Fibroblast of lung (primary cell): ENCODE measurements at regions not wholly inside any gene's neighbourhood (a gene's known extent, or its start where the extent isn't known, plus 50 kb on each side); places are given as distances from the start of the nearest gene placed in this dataset.

Source experiments
- DNase-seq, 2 donors: peaks; one replicate each; pipeline versions ENCODE4 v3.0.0 to v3.0.0-alpha.2; 2010; ENCODE audit warnings: low read depth in 2 of 2
- H2AFZ ChIP-seq: 2 replicates; pipeline ENCODE4 v1.5.1; 2012; ENCODE audit warnings: low read length, control low read depth, inconsistent platforms
- H3K27ac ChIP-seq: 2 replicates; pipeline ENCODE4 v1.5.1; 2011; ENCODE audit warnings: low read length, control low read depth; ENCODE audit not compliant: insufficient read depth
- H3K27me3 ChIP-seq: 2 replicates; pipeline ENCODE4 v1.5.1; 2011; ENCODE audit warnings: mild to moderate bottlenecking, low read length; ENCODE audit not compliant: control insufficient read depth, insufficient read depth
- H3K36me3 ChIP-seq: 2 replicates; pipeline ENCODE4 v1.5.1; 2011; ENCODE audit warnings: low read length; ENCODE audit not compliant: control insufficient read depth, insufficient read depth
- H3K4me1 ChIP-seq: 2 replicates; pipeline ENCODE4 v1.5.1; 2011; ENCODE audit warnings: low read length; ENCODE audit not compliant: control insufficient read depth, insufficient read depth; ENCODE audit errors: extremely low read depth
- H3K4me2 ChIP-seq: 2 replicates; pipeline ENCODE4 v1.5.1; 2011; ENCODE audit warnings: low read length, control low read depth; ENCODE audit not compliant: insufficient read depth; ENCODE audit errors: extremely low read depth
- H3K4me3 ChIP-seq, 4 experiments: fragments of 200-600 bp in 1 of 4; sonication (generic) in 1 of 4; replicated peaks in 1 of 4; 2 replicates each; pipeline ENCODE4 v1.5.1; 2011 to 2016; ENCODE audit warnings: low read length in 4 of 4, low read depth in 3 of 4, mild to moderate bottlenecking in 3 of 4, control low read depth in 2 of 4, inconsistent platforms in 1 of 4, mixed read lengths in 1 of 4; ENCODE audit not compliant: insufficient read depth in 1 of 4; ENCODE audit errors: control extremely low read depth in 1 of 4
- H3K79me2 ChIP-seq: 2 replicates; pipeline ENCODE4 v1.5.1; 2012; ENCODE audit warnings: mild to moderate bottlenecking, low read length, inconsistent platforms; ENCODE audit not compliant: control insufficient read depth, insufficient read depth
- H3K9ac ChIP-seq: 2 replicates; pipeline ENCODE4 v1.5.1; 2011; ENCODE audit warnings: mild to moderate bottlenecking, low read length, control low read depth; ENCODE audit not compliant: insufficient read depth
- H3K9me3 ChIP-seq: 2 replicates; pipeline ENCODE4 v1.5.1; 2012; ENCODE audit warnings: low read depth, low read length; ENCODE audit not compliant: control insufficient read depth, insufficient read depth
- H4K20me1 ChIP-seq: 2 replicates; pipeline ENCODE4 v1.5.1; 2011; ENCODE audit warnings: low read length; ENCODE audit not compliant: control insufficient read depth, insufficient read depth; ENCODE audit errors: extremely low read depth
- CTCF ChIP-seq, 2 donors: IDR thresholded peaks in 1 of 2; conservative IDR thresholded peaks in 1 of 2; 1 replicate in 1 of 2; 2 replicates in 1 of 2; pipeline ENCODE4 v1.5.1; 2011 to 2012; ENCODE audit warnings: low read length in 2 of 2, control low read depth in 1 of 2, inconsistent platforms in 1 of 2, low read depth in 1 of 2, mild to moderate bottlenecking in 1 of 2
- EZH2 ChIP-seq: IDR thresholded peaks from 2 replicates; pipeline ENCODE4 v1.5.1; 2012; ENCODE audit warnings: low read length, control low read depth, mild to moderate bottlenecking; ENCODE audit errors: missing control alignments

DNA sequence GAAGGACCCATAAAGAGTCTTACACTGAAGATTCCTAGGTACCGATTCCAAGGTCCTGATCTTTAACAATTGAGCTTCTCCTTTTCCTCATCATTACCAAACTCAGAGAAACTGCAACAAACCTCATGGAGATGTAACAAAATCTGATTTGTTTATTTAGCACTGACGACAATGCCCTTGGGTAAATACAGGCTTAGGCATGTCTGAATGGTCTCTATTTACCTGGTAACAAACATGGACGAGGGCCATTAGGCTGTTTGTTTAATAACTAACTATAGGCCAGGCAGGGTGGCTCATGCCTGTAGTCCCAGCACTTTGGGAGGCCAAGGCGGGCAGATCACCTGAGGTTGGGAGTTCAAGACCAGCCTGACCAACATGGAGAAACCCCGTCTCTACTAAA is 333.3 kb downstream of the AGTPBP1 start:
- H3K27ac ChIP-seq = no peak overlapping the region
- DNase-seq = no peak
- TF ChIP-seq EZH2 (no peak), CTCF (conservative IDR thresholded peaks at IDR 0.05 in 1 of 2, IDR thresholded peaks at IDR 0.05 in 1 of 2; ENCODE audit: low read depth in 1 of 2, low read length in 2 of 2) (no peak)
- H3K36me3 ChIP-seq = no peaks in the 10 kb centered on the region
- no peaks in the 10 kb centered on the region for H3K9me3 ChIP-seq
- H3K9ac ChIP-seq = no peak overlapping the region
- H3K27me3 ChIP-seq = no peaks in the 10 kb centered on the region
- H2AFZ ChIP-seq = no peak overlapping the region
- H4K20me1 ChIP-seq = no peaks in the 10 kb centered on the region
- no peaks in the 10 kb centered on the region for H3K4me1 ChIP-seq
- H3K79me2 ChIP-seq = no peaks in the 10 kb centered on the region
- no peak overlapping the region for H3K4me2 ChIP-seq
- no peak overlapping the region for H3K4me3 ChIP-seq

GRCh38 chr9:85405566-85405950 is 336.2 kb downstream of the AGTPBP1 start:
- Histone ChIP-seq H3K79me2 (no peaks in the 10 kb centered on the region), H3K27me3 (no peaks in the 10 kb centered on the region), H3K4me1 (no peaks in the 10 kb centered on the region), H3K9ac (no peak overlapping the region), H2AFZ (no peak overlapping the region), H3K9me3 (no peaks in the 10 kb centered on the region), H3K36me3 (no peaks in the 10 kb centered on the region), H4K20me1 (no peaks in the 10 kb centered on the region), H3K4me2 (no peak overlapping the region), H3K4me3 (no peak overlapping the region), H3K27ac (no peak overlapping the region)
- TF ChIP-seq CTCF (conservative IDR thresholded peaks at IDR 0.05 in 1 of 2, IDR thresholded peaks at IDR 0.05 in 1 of 2; ENCODE audit: low read depth in 1 of 2, low read length in 2 of 2) (no peak), EZH2 (no peak)
- no peak for DNase-seq

DNA sequence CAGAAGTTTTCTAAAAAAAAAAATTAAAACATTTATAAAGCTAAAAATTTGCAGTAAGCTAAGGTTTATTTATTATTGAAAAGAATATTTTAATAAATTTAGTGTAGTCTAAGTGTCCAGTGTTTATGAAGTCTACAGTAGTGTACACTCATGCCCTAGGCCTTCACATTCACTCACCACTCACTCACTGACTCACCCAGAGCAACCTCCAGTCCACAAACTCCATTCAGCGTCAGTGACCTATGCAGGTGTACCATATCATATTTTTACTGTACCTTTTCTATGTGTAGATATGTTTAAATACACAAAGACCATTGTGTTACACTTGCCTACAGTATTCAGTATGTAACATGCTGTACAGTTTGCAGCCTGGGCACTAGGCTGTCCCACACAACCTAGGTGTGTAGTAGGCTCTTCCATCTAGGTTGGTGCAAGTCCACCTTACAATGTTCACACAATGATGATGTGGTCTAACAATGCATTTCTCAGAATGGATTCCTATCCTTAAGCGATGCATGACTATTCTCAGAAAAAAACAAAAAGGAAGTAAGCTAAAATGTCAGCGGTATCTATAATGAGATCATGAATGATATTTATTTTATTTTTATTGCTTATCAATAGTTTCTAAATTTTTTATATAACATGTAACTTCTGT is 336.7 kb downstream of the AGTPBP1 start:
- DNase-seq = peak in 1 of 2 donors; percentile 18
- Histone ChIP-seq H4K20me1 (no peaks in the 10 kb centered on the region), H3K27ac (no peak overlapping the region), H3K9me3 (no peaks in the 10 kb centered on the region), H3K4me3 (no peak overlapping the region), H3K36me3 (no peaks in the 10 kb centered on the region), H2AFZ (no peak overlapping the region), H3K4me1 (no peaks in the 10 kb centered on the region), H3K27me3 (no peaks in the 10 kb centered on the region), H3K4me2 (no peak overlapping the region), H3K9ac (no peak overlapping the region), H3K79me2 (no peaks in the 10 kb centered on the region)
- TF ChIP-seq EZH2 = no peak
- no peak for TF ChIP-seq CTCF (conservative IDR thresholded peaks at IDR 0.05 in 1 of 2, IDR thresholded peaks at IDR 0.05 in 1 of 2; ENCODE audit: low read depth in 1 of 2, low read length in 2 of 2)
